ENCODE measurements at regions not wholly inside any gene's neighbourhood (a gene's known extent, or its start where the extent isn't known, plus 50 kb on each side); places are given as distances from the start of the nearest gene placed in this dataset.

- 87 to 90% methylated on average over 7 to 9 of the region's 9 CpGs for WGBS, 2 donors
- Histone ChIP-seq H3K4me1 (no peaks in the 10 kb centered on the region), H3K4me3 (no peak overlapping the region), H3K27me3 (no peaks in the 10 kb centered on the region), H3K36me3 (no peaks in the 10 kb centered on the region), H3K27ac (no peak overlapping the region), H3K9me3 (no peaks in the 10 kb centered on the region)
- TF ChIP-seq EP300 (IDR thresholded peaks at IDR 0.05) (no peak), POLR2AphosphoS5 (IDR thresholded peaks at IDR 0.05) (no peak), CTCF (IDR thresholded peaks at IDR 0.05) (no peak), POLR2A (IDR thresholded peaks at IDR 0.05) (no peak)
- DNase-seq, result no peak
- ATAC-seq (ENCODE audit: low FRiP score in 2 of 2), result no peak
Measured at GRCh38 chr5:3654515-3654914, 58.9 kb downstream of the IRX1 start.

GRCh38 chr5:3656803-3657202 is 61.2 kb downstream of the IRX1 start:
- TF ChIP-seq CTCF (IDR thresholded peaks at IDR 0.05) (no peak), POLR2AphosphoS5 (IDR thresholded peaks at IDR 0.05) (no peak), EP300 (IDR thresholded peaks at IDR 0.05) (no peak), POLR2A (IDR thresholded peaks at IDR 0.05) (no peak)
- no peak overlapping the region for H3K27ac ChIP-seq
- H3K27me3 ChIP-seq, result no peaks in the 10 kb centered on the region
- no peaks in the 10 kb centered on the region for H3K4me1 ChIP-seq
- H3K9me3 ChIP-seq, result no peaks in the 10 kb centered on the region
- no peak overlapping the region for H3K4me3 ChIP-seq
- WGBS, 2 donors, result 73 to 76% methylated on average over 6 to 7 of the region's 7 CpGs
- no peak for ATAC-seq (ENCODE audit: low FRiP score in 2 of 2)
- no peaks in the 10 kb centered on the region for H3K36me3 ChIP-seq
- no peak for DNase-seq

- H3K4me1 ChIP-seq, result no peaks in the 10 kb centered on the region
- no peaks in the 10 kb centered on the region for H3K36me3 ChIP-seq
- no peak overlapping the region for H3K27ac ChIP-seq
- H3K27me3 ChIP-seq, result no peaks in the 10 kb centered on the region
- TF ChIP-seq EP300 (IDR thresholded peaks at IDR 0.05), result no peak
- no peak for TF ChIP-seq POLR2A (IDR thresholded peaks at IDR 0.05)
- TF ChIP-seq POLR2AphosphoS5 (IDR thresholded peaks at IDR 0.05), result no peak
- TF ChIP-seq CTCF (IDR thresholded peaks at IDR 0.05), result no peak
- no peaks in the 10 kb centered on the region for H3K9me3 ChIP-seq
- 87 to 90% methylated on average over 18 of the region's 18 CpGs for WGBS, 2 donors
- no peak overlapping the region for H3K4me3 ChIP-seq
- ATAC-seq (ENCODE audit: low FRiP score in 2 of 2), result no peak
- no peak for DNase-seq
Measured at GRCh38 chr5:3657364-3658022, 61.9 kb downstream of the IRX1 start.

- no peaks in the 10 kb centered on the region for H3K36me3 ChIP-seq
- no peak overlapping the region for H3K4me3 ChIP-seq
- TF ChIP-seq EP300 (IDR thresholded peaks at IDR 0.05), result no peak
Measured at GRCh38 chr5:3658929-3659328, 63.3 kb downstream of the IRX1 start.

GRCh38 chr5:3659907-3660306 is 64.3 kb downstream of the IRX1 start:
- Histone ChIP-seq H3K4me3 (no peak overlapping the region), H3K9me3 (no peaks in the 10 kb centered on the region), H3K27me3 (no peaks in the 10 kb centered on the region), H3K4me1 (no peaks in the 10 kb centered on the region), H3K27ac (no peak overlapping the region), H3K36me3 (no peaks in the 10 kb centered on the region)
- no peak for TF ChIP-seq EP300 (IDR thresholded peaks at IDR 0.05)
- no peak for TF ChIP-seq POLR2AphosphoS5 (IDR thresholded peaks at IDR 0.05)
- no peak for TF ChIP-seq CTCF (IDR thresholded peaks at IDR 0.05)
- TF ChIP-seq POLR2A (IDR thresholded peaks at IDR 0.05), result no peak
- 75 to 78% methylated on average over 8 of the region's 8 CpGs for WGBS, 2 donors
- ATAC-seq (ENCODE audit: low FRiP score in 2 of 2) (peak; percentile 53 to 81), DNase-seq (no peak)

More at GRCh38 chr5:3658929-3659328, 63.3 kb downstream of the IRX1 start:
- Histone ChIP-seq H3K27ac (no peak overlapping the region), H3K27me3 (no peaks in the 10 kb centered on the region), H3K4me1 (no peaks in the 10 kb centered on the region), H3K9me3 (no peaks in the 10 kb centered on the region)
- DNase-seq (no peak), ATAC-seq (ENCODE audit: low FRiP score in 2 of 2) (no peak)
- 89 to 99% methylated on average over 8 to 10 of the region's 10 CpGs for WGBS, 2 donors
